Fibroblast of skin of abdomen (primary cell): ENCODE measurements at regions not wholly inside any gene's neighbourhood (a gene's known extent, or its start where the extent isn't known, plus 50 kb on each side); places are given as distances from the start of the nearest gene placed in this dataset.
"Not testable (repeated sequence)": the region's sequence is repeated elsewhere in the genome, so short reads cannot be mapped to it uniquely, and the experiment has no call there.

Source experiments
- DNase-seq: peaks from one replicate; pipeline ENCODE4 v3.0.0-alpha.2; 2013

DNA sequence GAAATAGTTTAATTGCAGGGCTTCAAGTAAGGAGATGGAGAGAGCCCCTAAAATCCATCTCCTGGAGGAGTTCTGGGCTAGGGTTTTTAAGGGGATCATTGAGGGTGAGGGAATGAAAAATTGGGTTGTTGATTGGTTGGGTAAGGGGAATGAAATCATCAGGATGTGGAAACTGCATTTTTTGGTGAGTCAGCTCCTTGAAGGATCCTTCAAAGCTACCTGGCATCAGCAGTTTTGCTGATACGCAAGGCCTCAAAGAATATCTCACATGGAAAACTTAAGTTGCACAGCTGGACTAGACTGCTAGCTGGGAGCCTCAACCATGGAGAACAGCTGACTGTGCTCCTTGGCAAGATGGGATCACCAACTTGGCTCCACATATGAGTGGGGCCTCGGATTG lies 136.7 kb downstream of the FGF10 start:
- DNase-seq, result no peak

DNA sequence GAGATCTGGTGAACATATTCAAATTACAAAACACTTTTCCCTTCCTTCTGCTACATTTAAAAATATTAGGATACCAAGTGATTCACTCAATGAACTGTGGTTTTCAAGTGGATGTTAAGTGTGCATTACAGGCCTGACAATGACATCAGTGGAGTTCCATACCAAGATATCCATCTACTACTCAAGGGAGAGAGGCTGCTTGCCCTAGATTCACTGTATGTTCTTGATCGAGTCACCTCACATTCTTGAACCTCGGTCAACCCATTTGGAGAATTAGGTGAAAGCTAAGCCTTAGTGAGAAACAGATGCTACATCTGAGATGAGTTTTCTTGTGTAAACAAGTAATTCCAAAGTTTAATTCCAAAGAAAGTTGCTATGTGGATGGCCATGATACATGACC lies 142.2 kb downstream of the FGF10 start:
- peak; percentile 77 for DNase-seq

DNA sequence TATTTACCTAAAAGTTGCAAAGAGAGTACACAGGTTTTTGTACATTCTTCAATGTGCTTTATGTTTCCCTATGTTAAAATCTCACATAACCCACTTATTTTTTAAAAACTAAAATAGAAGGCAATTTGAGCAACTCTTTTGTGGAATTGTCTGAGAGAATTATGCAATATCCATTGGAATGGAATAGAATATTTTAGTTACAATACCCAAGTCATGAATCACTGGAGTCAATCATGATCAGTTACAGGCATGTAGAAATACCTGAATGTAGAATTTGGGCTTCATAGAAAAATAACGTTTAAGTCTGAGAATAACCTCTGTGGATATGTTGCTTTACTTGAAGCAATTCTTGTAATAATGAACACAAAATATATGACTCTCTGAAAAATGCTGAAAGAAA lies 143.3 kb downstream of the FGF10 start:
- peak; percentile 6 for DNase-seq

DNA sequence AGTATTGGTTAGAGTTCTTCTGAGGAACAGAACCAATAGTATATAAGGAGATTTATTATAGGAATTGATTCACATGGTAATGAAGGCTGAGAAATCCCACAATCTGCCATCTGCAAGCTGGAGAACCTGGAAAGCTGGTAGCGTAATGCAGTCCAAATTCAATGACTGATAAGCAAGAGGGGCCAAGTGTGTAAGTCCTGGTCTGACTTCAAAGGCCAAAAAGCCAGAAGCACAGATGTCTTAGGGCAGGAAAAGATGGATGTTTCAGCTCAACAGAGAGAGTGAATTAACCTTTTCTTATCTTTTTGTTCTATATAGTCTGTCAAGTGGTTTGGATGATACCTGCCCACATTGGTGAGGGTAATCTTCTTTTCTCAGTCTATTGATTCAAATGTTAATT lies 146.4 kb downstream of the FGF10 start:
- DNase-seq, result no peak

DNA sequence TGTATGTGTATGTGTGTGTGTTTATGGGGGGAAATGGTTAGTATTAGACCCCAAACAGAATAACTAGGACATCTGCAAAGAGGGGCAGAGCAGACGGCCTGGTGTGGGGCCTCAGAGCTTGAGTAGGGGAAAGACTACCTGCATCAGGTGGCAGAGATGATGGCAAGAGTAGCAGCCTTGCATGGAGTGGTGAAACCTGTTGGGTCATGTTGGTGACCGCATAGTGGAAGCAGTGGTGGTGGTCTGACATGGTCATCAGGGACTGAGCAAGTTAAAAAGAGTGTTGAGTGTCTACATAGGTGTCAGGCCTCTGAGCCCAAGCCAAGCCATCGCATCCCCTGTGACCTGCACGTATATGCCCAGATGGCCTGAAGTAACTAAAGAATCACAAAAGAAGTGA lies 153.2 kb downstream of the FGF10 start:
- DNase-seq, result no peak

DNA sequence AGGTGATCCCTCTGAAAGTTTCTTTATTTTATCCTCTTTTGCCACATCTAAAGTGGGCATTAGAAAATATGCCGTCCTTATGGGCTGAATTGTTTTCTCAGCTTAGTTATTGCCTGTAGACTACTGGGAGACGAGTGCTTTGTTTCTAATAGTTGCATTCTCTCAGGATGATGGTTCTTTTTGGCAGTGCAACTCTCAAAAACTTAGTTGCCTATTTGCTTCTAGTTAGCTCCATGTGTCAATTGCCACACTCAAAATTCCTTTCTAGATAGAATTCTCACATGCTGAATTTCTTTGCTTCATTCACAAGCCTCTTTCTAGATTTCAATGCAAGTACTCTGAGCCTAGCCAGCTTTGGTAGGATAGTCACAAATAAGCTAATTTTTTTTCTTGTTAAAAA lies 155.5 kb downstream of the FGF10 start:
- no peak for DNase-seq

DNA sequence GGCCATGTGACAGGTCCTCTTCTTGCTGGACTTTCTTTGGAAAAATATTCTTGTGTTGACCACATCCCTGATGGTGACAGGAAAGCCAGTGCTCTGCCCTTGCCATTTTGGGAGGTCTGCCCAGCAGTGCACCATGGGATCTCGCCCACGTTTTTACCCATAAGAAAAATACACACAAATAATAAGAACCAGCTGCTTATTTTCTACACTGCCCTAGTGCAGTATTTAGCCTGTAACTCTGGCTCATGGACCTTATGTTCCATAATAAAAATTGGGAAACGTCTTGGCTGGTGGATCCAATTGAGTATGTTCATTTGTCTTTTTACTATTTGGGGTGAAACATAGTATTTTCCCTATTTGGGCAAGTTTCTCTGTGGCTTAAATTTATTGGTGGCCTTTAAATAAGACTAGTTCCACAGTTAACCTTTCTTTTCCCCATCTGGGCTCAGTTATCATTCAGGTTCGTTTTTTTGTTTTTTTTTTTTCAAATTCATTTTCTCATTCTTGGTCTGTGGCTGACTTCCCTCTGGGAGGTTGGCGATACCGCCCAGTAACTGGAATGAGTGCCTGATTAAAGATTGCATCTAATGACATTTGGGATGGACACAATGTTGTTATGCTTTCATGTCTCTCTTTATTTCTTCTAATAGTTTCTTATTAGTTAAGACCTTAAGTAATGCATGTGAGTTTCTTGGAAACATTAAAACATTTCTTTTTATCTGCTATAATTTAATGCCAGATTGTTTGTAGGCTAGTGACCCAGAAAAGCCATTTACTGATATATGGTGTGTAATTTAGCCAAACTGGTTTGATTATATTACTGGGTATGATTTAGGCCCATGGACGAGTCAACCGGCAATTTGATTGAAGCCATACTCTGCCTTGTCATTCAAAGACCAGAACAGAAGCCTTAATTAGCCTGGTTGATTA lies 163.7 kb downstream of the FGF10 start:
- DNase-seq, result no peak

DNA sequence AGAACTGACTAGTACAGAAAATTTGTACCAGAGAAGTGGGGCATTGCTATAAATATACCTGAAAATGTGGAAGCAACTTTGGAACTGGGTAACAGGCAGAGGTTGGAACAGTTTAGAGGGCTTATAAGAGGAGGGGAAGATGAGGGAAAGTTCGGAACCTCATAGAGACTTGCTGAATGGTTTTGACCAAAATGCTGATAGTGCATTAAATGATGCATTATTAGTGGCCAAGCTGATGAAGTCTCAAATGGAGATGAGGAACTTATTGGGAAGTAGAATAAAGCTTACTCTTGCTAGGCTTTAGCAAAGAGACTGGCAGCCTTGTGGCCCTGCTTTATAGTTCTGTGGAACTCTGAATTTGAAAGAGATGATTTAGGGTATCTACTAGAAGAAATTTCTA lies 189.8 kb downstream of the FGF10 start:
- DNase-seq, result no peak

DNA sequence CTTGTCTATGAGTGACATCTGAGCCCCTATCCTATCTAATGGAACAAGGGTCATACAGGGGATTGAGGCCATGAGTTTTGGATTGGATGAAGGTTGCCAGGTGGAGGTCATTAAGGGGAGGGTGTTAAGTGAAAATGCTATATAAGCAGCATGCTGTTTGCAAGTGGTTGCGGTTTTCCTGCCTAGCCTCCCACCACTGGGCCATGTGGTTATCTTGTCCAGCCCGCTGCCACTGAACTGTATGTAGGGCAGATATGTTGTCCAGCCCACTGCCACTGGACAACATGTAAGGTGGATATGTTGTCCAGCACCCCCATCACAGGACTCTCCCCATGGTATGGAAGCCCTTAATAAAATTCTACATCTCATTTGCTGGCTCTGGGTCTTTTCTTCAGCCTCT lies 200.0 kb downstream of the FGF10 start:
- DNase-seq, result no peak

DNA sequence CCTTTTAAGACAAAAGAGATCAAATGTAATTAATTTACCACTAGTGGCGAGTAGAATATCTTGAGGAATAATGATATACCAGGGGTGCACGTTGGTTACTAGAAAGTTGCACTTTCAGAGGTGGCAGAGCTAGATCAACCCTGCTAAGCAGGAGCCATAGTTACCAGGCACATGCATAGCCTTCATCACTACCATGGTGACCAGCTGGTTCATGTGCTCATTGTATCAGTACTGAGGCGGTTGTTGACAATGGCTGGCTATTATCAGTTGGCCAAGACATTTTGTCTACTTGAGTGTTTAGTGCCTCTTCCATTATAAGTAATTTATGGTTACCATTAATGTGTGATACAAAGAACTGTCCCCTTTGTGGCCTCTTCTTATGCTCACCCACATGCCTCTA lies 201.2 kb downstream of the FGF10 start:
- no peak for DNase-seq

DNA sequence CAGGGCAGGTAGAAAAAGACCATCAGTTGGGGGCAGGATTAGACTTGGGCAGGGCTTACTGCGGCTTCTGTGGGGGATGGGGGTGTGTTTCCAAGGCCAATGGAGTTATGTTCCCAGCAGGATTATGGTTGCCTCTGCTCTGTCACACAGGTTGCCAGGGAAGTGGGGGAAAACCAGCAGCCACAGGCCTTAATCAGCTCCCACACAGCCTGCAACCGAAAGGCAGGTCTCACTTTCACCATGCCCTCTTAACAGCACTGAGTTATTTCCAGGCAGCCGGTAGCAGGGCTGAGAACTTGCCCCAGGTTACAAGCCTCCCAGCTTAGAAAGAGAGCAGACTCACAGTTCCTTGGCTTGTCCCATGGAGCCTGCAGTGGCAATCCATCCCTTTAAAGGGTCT lies 205.5 kb downstream of the FGF10 start:
- DNase-seq, result no peak

DNA sequence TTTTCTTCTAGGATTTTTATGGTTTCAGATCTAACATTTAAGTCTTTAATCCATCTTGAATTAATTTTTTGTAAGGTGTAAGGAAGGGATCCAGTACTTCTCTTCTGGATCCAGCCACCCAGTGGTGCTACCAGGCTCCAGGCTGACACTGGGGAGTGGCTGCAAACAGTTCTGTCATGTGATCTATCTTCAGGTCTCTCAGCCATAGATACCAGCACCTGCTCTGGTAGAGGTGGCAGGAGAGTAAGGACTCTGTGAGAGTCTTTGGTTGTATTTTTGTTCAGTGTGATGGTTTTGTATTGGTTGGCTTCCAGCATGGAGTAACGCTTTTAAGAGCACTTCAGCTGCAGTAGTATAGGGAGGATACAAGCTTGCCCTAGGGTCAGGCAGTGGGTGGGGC lies 205.9 kb downstream of the FGF10 start:
- DNase-seq, result no peak

DNA sequence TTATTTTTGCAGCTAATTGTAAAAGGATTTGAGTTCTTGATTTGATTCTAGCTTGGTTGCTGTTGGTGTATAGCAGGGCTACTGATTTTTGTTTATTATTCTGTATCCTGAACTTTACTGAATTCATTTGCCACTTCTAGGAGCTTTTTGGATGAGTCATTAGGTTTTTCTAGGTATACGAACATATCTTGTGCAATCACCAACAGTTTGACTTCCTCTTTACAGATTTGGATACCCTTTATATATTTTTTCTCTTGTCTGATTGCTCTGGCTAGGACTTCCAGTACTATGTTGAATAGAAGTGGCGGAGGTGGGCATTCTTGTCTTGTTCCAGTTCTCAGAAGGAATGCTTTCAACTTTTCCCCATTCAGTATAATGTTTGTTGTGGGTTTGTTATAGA lies 210.8 kb downstream of the FGF10 start:
- DNase-seq, result no peak

DNA sequence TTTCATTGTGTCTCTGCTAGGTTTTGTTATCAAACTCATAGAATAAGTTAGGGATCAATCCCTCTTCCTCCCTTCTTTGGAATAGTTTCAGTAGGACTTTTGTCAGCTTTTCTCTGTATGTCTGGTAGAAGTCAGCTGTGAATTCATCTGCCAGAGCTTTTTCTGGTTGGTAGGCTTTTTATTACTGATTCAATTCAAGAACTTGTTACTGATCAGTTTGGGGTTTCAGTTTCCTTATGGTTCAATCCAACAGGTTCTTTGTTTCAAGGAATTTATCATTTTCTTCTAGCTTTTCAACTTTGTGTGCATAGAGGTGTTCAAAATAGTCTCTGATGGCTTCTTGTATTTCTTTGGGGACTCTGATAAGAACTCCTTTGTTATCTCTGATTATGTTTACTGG lies 221.7 kb downstream of the FGF10 start:
- no peak for DNase-seq

DNA sequence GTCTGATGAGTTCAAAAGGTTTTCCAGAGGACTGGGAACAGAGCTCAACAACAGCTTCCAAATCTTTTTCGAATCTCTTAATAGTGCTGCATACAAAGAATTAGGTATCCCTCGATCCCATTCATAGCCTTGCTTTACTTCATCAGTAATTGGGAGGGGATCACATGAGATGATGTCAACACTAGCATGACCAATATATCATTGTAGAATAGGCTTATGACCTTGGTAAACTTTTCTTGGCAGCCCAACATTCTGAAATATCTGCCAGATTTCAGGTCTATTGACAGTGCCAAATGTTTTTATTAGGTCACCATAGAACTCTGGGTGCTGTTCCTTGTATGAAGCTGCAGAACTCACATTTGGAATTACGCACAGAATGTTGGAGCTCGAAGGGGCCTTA lies 228.9 kb downstream of the FGF10 start:
- no peak for DNase-seq

DNA sequence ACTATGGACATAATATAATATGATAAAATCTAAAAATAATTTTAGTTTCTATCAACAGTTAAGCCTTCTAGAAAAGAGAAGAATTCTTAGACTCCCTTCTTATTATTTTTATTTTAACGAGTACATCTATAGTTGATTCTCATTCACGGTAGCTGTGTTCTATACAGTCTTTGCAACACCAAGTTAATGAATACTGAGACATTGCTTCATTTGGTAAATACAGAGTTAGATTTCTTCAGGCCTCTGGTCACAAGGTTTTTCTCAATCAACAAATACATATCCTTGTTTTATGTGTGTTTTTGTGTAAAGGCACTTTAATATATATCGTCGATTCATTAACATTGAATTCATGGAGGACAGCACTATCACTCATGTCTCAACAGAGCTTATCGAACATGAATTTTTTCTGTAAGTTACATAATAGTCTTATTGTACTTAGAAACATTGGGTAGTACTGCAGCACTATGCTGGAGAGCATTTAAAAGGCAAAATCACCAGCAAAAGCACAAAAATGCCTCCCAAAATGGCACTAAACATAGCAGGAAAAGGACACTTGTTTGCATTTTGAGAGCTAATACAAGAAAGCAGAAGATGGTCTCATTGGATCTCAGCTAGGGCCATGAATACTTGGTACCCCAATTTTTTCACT lies 239.0 kb downstream of the FGF10 start:
- no peak for DNase-seq

DNA sequence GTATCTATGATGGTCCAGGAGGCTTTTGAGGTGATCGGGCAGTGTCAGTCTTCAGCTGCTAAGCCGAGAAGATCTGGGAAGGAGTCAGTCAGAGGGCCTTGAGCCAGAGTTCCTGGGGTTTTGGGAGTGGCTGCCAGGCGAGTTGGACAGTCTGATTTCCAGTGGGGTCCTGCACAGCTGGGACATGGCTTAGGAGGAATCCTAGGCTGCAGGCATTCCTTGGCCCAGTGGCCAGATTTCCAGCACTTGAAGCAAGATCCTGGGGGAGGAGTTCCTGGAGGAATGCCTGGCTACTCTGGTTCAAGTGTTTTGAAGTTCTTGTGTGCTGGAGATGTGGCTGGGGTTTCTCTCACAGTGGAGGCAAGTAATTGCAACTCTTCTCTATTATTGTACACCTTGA lies 271.3 kb downstream of the FGF10 start:
- DNase-seq, result not testable (repeated sequence)

DNA sequence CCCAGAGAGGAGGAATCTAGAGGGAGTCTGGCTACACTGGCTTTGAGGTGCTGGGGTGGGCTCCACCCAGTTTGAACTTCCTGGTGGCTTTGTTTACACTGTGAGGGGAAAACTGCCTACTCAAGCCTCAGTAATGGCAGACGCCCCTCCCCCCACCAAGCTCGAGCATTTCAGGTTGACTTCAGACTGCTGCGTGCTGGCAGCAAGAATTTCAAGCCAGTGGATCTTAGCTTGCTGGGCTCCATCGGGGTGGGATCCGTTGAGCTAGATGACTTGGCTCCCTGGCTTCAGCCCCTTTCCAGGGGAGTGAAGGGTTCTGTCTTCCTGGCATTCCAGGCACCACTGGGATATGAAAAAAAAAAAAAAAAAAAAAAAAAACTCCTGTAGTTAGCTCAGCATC lies 281.0 kb downstream of the FGF10 start:
- DNase-seq, result not testable (repeated sequence)

DNA sequence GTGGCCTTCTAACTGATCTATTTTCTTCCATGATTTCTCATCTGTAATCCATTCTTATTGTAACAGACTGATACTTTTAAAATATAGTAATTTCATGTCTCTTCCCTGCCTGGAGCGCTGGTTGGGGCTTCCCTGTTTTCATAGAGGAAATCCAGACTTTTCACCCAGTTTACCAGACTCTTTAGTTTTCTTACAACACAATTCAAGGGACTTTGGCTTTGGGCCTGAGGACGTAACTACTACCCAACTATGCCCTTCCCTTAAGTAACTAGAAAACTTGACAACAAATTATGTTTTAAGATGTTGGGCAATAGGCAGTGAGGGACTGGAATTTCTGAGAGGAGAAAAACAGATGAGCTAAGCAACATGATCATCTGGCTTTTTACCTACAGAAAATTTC lies 289.6 kb downstream of the FGF10 start:
- no peak for DNase-seq

DNA sequence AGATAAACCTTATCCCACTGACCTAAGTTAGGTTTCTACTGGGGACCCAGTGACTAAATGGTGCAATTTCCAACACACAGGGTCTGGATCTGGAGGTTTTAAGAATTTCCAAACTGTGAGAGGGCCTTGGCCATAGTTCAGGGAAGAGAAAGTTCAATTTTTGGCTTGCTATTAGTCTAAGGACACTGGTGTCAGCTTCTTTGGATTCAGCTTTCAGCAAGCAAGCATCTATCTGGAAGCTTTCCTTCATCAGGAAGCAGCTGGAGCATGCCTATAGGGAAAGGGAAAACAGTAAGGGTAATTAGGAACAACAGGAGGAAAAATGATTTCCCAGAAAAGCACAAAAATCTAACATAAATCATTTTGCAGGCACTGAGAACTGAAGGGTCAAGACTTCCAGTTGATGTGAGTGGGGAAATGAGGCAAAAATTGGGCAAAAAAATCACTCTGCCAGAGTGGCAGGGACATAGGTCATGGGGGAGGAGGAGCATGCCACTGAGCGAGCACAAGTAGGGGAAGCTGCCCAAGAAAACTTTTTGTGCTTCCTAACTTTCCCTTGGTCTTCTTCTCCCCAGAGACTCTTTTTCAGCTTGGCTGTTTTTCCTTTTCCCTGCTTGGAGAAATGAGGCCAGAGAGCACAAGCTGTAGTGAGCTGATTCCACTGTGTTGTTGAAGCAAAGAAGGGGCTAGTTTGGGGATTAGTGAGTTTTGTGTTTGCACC lies 299.6 kb downstream of the FGF10 start:
- no peak for DNase-seq

DNA sequence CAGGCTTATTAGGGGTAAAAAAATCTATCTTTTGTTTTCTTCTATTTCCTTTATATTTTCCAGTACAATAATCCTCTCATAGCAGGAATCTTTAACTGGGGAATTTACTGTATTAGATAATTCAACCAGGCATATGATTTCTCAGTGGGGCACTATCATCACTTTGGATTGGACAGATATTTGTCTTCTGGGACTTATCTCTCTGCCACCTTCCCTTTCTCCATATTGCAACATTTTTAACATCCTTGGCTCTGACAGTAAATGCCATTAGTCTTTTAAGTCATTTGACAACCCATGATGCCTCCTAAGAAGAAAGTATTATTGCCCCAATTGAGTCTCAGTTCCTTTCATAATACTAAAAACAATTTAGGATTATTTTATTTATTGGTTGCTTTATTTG lies 304.1 kb downstream of the FGF10 start:
- no peak for DNase-seq

DNA sequence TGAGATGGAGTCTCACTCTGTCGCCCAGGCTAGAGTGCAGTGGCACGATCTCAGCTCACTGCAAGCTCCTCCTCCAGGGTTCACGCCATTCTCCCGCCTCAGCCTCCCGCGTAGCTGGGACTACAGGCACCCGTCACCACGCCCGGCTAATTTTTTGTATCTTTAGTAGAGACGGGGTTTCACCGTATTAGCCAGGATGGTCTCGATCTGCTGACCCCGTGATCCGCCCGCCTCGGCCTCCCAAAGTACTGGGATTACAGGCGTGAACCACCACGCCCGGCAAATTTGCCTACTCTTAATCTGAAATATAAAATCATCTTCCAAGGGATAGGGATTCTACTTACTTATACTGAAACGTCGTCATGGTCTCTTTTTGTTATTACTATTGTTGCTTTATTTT lies 314.7 kb downstream of the FGF10 start:
- not testable (repeated sequence) for DNase-seq

DNA sequence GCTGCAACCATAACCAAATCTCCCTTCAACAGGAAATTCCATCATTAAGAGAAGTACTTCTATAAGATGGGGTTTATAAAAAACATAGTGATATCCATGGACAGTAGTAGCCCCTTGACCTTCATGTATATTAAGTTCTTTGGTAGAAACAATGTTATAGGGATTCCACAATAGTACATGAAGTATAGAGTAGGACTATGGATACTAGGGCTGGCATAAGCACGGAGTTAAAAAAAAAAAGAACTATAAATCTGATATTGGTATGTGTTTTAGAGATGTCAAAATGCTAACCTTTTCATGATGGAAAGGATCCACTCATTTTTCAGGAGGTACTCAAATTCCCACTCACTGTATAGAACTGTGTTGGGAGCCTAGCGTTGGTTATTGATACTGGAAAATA lies 337.6 kb downstream of the FGF10 start:
- DNase-seq, result no peak
